ENCODE measurements at regions not wholly inside any gene's neighbourhood (a gene's known extent, or its start where the extent isn't known, plus 50 kb on each side); places are given as distances from the start of the nearest gene placed in this dataset.

GRCh38 chr2:10520154-10520553 is 72.0 kb upstream of the ODC1 start:
- DNase-seq (ENCODE audit: low read depth), result no peak

- no peak for DNase-seq (ENCODE audit: low read depth)
Observed at GRCh38 chr2:10519394-10519740, 71.2 kb upstream of the ODC1 start.

- no peak for DNase-seq (ENCODE audit: low read depth)
Observed at GRCh38 chr2:10518470-10519393, 70.6 kb upstream of the ODC1 start.

GRCh38 chr2:10517351-10518043 is 69.4 kb upstream of the ODC1 start:
- peak; percentile 87 for DNase-seq (ENCODE audit: low read depth)

- DNase-seq (ENCODE audit: low read depth), result no peak
Observed at GRCh38 chr2:10515887-10516286, 67.8 kb upstream of the ODC1 start.

- DNase-seq (ENCODE audit: low read depth), result no peak
Observed at GRCh38 chr2:10514743-10515142, 66.6 kb upstream of the ODC1 start.

- DNase-seq (ENCODE audit: low read depth), result no peak
Observed at GRCh38 chr2:10514273-10514672, 66.1 kb upstream of the ODC1 start.

GRCh38 chr2:10513201-10513600 is 65.1 kb upstream of the ODC1 start:
- no peak for DNase-seq (ENCODE audit: low read depth)

- no peak for DNase-seq (ENCODE audit: low read depth)
Observed at GRCh38 chr2:10508038-10508437, 59.9 kb upstream of the ODC1 start.

- DNase-seq (ENCODE audit: low read depth), result no peak
Observed at GRCh38 chr2:10507106-10507505, 59.0 kb upstream of the ODC1 start.

- no peak for DNase-seq (ENCODE audit: low read depth)
Observed at GRCh38 chr2:10504994-10505820, 57.1 kb upstream of the ODC1 start.

GRCh38 chr2:10504370-10504993 is 56.4 kb upstream of the ODC1 start:
- DNase-seq (ENCODE audit: low read depth), result no peak

- DNase-seq (ENCODE audit: low read depth), result no peak
Observed at GRCh38 chr2:10502803-10503107, 54.6 kb upstream of the ODC1 start.

- no peak for DNase-seq (ENCODE audit: low read depth)
Observed at GRCh38 chr2:10501980-10502802, 54.1 kb upstream of the ODC1 start.

GRCh38 chr2:10501451-10501961 is 53.4 kb upstream of the ODC1 start:
- no peak for DNase-seq (ENCODE audit: low read depth)

GRCh38 chr2:10500601-10501361 is 52.7 kb upstream of the ODC1 start:
- no peak for DNase-seq (ENCODE audit: low read depth)

GRCh38 chr2:10499911-10500521 is 51.9 kb upstream of the ODC1 start:
- peak; percentile 29 for DNase-seq (ENCODE audit: low read depth)

- DNase-seq (ENCODE audit: low read depth), result no peak
Observed at GRCh38 chr2:10499275-10499907, 51.3 kb upstream of the ODC1 start.
